GM18502 (cell line): ENCODE measurements at regions not wholly inside any gene's neighbourhood (a gene's known extent, or its start where the extent isn't known, plus 50 kb on each side); places are given as distances from the start of the nearest gene placed in this dataset.

ENCODE experiments used
- ATAC-seq: cut with Tn5 transposase; IDR thresholded peaks from one replicate; pipeline ENCODE4 v1.9.1; 2021; ENCODE audit warnings: mild to moderate bottlenecking; ENCODE audit not compliant: unreplicated experiment, poor library complexity

- no peak for ATAC-seq
Observed at GRCh38 chr11:45482331-45482730, 183.1 kb downstream of the CHST1 start.

GRCh38 chr11:45481026-45481425 lies 184.4 kb downstream of the CHST1 start:
- no peak for ATAC-seq

- no peak for ATAC-seq
Observed at GRCh38 chr11:45477588-45477987, 187.8 kb downstream of the CHST1 start.

GRCh38 chr11:45476126-45476525 lies 189.3 kb downstream of the CHST1 start:
- no peak for ATAC-seq

GRCh38 chr11:45475173-45475572 lies 189.0 kb upstream of the SYT13 start:
- no peak for ATAC-seq

- ATAC-seq, result no peak
Observed at GRCh38 chr11:45473341-45473895, 187.3 kb upstream of the SYT13 start.

GRCh38 chr11:45472716-45473317 lies 186.7 kb upstream of the SYT13 start:
- ATAC-seq, result no peak

- no peak for ATAC-seq
Observed at GRCh38 chr11:45471266-45471665, 185.1 kb upstream of the SYT13 start.

GRCh38 chr11:45470794-45471167 lies 184.6 kb upstream of the SYT13 start:
- no peak for ATAC-seq

- ATAC-seq, result no peak
Observed at GRCh38 chr11:45470151-45470793, 184.1 kb upstream of the SYT13 start.

- no peak for ATAC-seq
Observed at GRCh38 chr11:45468267-45468856, 182.2 kb upstream of the SYT13 start.

- no peak for ATAC-seq
Observed at GRCh38 chr11:45463541-45463940, 177.4 kb upstream of the SYT13 start.

GRCh38 chr11:45461514-45461913 lies 175.4 kb upstream of the SYT13 start:
- no peak for ATAC-seq

GRCh38 chr11:45459491-45459890 lies 173.3 kb upstream of the SYT13 start:
- ATAC-seq, result no peak

GRCh38 chr11:45458269-45458668 lies 172.1 kb upstream of the SYT13 start:
- no peak for ATAC-seq

GRCh38 chr11:45457649-45458048 lies 171.5 kb upstream of the SYT13 start:
- no peak for ATAC-seq

- ATAC-seq, result no peak
Observed at GRCh38 chr11:45456686-45457085, 170.5 kb upstream of the SYT13 start.

- no peak for ATAC-seq
Observed at GRCh38 chr11:45455536-45455935, 169.4 kb upstream of the SYT13 start.

GRCh38 chr11:45454917-45455401 lies 168.8 kb upstream of the SYT13 start:
- no peak for ATAC-seq

- ATAC-seq, result no peak
Observed at GRCh38 chr11:45453721-45454120, 167.6 kb upstream of the SYT13 start.

GRCh38 chr11:45451766-45452440 lies 165.8 kb upstream of the SYT13 start:
- ATAC-seq, result no peak
